ENCODE measurements at regions not wholly inside any gene's neighbourhood (a gene's known extent, or its start where the extent isn't known, plus 50 kb on each side); places are given as distances from the start of the nearest gene placed in this dataset.

DNA sequence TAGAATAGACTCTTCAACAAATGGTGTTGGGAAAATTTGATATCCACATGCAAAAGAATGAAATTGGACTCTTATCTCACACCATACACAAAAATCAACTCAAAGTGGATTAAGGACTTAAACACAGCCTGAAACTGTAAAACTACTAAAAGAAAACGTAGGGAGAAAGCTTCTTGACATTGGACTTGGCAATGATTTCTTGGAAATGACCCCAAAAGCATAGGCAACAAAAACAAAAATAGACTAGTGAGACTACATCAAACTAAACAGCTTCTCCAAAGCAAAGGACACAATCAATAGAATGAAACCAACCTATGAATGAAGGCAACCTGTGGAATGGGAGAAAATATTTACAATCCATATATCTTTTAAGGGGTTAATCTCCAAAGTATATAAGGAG lies 94.7 kb upstream of the INTU start:
- DNase-seq (ENCODE audit: low read depth), result no peak
- no peak overlapping the region for H3K4me3 ChIP-seq (ENCODE audit: control insufficient read depth, low read depth, low read length)
- TF ChIP-seq, protein P1, sequence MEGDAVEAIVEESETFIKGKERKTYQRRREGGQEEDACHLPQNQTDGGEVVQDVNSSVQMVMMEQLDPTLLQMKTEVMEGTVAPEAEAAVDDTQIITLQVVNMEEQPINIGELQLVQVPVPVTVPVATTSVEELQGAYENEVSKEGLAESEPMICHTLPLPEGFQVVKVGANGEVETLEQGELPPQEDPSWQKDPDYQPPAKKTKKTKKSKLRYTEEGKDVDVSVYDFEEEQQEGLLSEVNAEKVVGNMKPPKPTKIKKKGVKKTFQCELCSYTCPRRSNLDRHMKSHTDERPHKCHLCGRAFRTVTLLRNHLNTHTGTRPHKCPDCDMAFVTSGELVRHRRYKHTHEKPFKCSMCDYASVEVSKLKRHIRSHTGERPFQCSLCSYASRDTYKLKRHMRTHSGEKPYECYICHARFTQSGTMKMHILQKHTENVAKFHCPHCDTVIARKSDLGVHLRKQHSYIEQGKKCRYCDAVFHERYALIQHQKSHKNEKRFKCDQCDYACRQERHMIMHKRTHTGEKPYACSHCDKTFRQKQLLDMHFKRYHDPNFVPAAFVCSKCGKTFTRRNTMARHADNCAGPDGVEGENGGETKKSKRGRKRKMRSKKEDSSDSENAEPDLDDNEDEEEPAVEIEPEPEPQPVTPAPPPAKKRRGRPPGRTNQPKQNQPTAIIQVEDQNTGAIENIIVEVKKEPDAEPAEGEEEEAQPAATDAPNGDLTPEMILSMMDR (conservative IDR thresholded peaks at IDR 0.05; ENCODE audit: control insufficient read depth, insufficient read depth, low read depth, low read length), result no peak

DNA sequence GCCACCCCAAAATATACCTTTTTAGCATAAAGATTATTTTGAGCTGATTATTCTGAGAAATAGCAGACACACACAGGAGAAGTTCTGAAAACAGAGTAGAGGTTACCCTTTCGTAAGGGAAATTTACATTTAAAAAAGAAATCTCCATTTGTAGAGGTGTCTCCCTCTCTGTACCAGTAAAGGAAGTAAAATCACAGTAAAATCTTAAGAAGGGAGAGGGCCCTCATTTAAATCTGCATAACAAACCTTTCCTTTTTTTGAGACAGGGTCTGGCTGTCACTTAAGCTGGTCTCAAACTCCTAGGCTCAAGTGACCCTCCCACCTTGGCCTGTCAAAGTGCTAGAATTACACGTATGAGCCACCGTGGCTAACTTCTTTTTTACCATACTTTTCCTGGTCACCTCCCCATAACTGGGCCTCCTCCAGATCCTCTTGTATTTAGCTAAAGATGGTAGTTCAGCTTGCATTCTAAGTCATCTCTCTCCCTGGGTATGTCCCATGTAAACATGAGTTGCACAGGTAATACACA lies 92.2 kb upstream of the INTU start:
- TF ChIP-seq, protein P1 (conservative IDR thresholded peaks at IDR 0.05; ENCODE audit: control insufficient read depth, insufficient read depth, low read depth, low read length), result no peak
- no peak for DNase-seq (ENCODE audit: low read depth)
- H3K4me3 ChIP-seq (ENCODE audit: control insufficient read depth, low read depth, low read length), result no peak overlapping the region

DNA sequence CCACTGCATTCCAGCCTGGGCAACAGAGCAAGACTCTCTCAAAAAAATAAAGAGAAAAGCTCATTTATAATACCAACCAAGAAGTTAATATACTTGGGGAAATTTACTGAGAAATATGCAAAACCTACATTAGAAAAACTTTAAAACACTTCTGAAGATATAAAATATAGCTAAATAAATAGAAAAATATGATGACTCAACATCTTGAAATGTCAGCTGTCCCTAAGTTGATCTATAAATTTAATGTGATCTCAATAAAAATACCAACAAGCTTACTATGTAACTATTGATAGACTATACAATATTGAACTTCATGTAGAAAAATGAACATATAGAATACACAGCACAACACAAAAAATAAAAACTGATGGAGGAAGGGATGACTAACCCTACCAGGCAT lies 87.5 kb upstream of the INTU start:
- TF ChIP-seq, protein P1 (conservative IDR thresholded peaks at IDR 0.05; ENCODE audit: control insufficient read depth, insufficient read depth, low read depth, low read length), result no peak
- no peak overlapping the region for H3K4me3 ChIP-seq (ENCODE audit: control insufficient read depth, low read depth, low read length)
- no peak for DNase-seq (ENCODE audit: low read depth)

DNA sequence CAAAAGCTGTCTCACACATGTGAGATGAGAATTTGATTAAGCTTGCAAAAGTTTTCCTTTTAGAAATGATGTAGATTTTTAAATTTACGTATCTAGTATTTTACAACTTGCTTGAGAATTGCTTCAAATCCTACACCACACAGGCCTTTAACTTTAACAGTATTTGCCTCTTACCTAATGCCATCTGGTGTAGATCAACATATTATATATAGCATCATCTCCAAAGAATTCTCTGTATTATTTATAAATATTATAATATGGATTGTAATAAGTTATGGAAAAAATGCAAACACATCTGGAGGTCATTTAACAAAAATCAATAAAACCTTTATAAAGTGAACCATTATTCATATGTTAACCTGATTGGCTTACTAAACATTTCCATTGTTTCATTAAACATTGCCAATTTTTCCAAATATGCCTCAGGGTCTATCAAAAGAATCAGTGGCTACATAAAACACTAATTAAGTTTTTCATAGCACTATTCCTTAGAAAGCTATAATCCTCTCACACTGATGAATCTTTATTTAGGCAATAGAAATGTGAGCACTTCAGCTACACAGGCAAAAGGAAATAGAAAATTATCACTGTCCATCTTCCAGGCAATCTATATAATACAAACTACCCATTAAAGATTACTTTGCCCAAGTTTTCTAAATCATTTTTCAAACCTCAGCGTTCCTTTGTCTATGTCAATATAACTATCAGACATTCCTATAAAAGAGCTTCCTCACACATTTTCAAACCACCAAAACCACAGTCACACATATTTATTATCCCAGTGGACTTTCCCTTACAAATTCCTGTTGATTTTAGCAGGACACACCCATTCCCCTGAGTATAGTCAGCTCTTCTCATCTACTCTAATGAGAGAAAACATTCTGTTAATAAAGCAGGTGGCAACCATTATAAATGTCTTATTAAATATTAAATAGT lies 83.5 kb upstream of the INTU start:
- no peak for DNase-seq (ENCODE audit: low read depth)
- TF ChIP-seq, protein P1 (conservative IDR thresholded peaks at IDR 0.05; ENCODE audit: control insufficient read depth, insufficient read depth, low read depth, low read length), result no peak
- no peak overlapping the region for H3K4me3 ChIP-seq (ENCODE audit: control insufficient read depth, low read depth, low read length)

DNA sequence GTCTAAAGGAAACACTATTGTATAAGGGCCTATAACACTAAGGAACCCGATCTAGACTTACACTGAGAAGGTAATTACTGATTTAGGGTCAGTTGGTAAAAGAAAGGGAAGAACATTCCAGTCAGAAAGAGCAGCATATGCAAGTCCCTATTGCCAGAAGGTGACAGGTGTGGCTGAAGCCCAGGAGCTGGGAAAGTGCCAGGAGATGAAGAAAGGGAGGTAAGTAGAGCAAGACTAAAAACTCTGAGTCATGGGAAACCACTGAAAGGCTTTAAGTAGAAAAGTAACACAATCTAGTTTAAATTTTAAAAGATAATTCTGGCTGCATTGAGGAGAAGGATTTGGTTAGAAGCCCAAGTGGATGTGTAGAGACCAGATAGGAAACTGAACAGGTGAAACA lies 77.7 kb upstream of the INTU start:
- TF ChIP-seq, protein P1 (conservative IDR thresholded peaks at IDR 0.05; ENCODE audit: control insufficient read depth, insufficient read depth, low read depth, low read length), result no peak
- no peak overlapping the region for H3K4me3 ChIP-seq (ENCODE audit: control insufficient read depth, low read depth, low read length)
- DNase-seq (ENCODE audit: low read depth), result no peak

DNA sequence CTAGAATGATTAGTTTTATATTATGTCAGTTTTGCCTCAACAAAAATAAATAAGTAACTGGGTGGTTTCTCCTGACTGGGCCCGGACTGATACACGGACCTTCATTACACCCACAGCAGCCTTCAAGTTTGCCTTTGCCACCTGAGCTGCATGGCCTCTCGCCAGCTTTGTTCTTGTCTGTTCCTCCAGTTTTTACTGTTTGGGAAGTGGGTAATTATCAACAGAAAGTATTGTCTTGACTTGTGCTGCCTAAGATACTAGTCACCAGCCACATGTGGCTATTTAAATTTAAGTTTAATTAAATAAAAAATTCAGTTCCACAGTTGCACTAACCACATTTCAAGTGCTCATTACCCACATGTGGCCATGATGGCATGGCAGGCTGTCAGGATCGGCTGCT lies 74.7 kb upstream of the INTU start:
- no peak for DNase-seq (ENCODE audit: low read depth)
- TF ChIP-seq, protein P1 (conservative IDR thresholded peaks at IDR 0.05; ENCODE audit: control insufficient read depth, insufficient read depth, low read depth, low read length), result no peak
- H3K4me3 ChIP-seq (ENCODE audit: control insufficient read depth, low read depth, low read length), result no peak overlapping the region
